H1 (cell line): ENCODE measurements at regions not wholly inside any gene's neighbourhood (a gene's known extent, or its start where the extent isn't known, plus 50 kb on each side); places are given as distances from the start of the nearest gene placed in this dataset.

ENCODE experiments used
- CTCF ChIA-PET: fragments of 300-600 bp; sonication (Branson Sonifier 250); formaldehyde crosslinking; loops from one replicate; lab custom pipeline; 2021; ENCODE audit not compliant: partially characterized antibody; lab: Charles Lee
- POLR2A ChIA-PET: fragments of 300-600 bp; sonication (Branson Sonifier 250); formaldehyde crosslinking; loops from one replicate; lab custom pipeline; 2021; ENCODE audit warnings: inconsistent platforms; ENCODE audit not compliant: partially characterized antibody; lab: Charles Lee
- DNase-seq, 2 experiments: peaks; one replicate each; pipeline versions ENCODE4 v3.0.0 to v3.0.0-alpha.2; 2010 to 2022; ENCODE audit warnings: low spot score in 2 of 2, low read depth in 1 of 2, mixed read lengths in 1 of 2
- FAIRE-seq: peaks from 2 replicates; lab custom pipeline; 2011; peaks lifted over from hg19 to GRCh38; lab: Jason Lieb, UNC
- H2AFZ ChIP-seq: 2 replicates; pipeline ENCODE4 v1.8.1; 2012; ENCODE audit warnings: low read length, inconsistent platforms
- H2AK5ac ChIP-seq: 2 replicates; pipeline ENCODE4 v1.6.1; 2013; ENCODE audit warnings: low read depth, low read length
- H2BK120ac ChIP-seq: replicated peaks from 2 replicates; pipeline ENCODE3; 2013; ENCODE audit warnings: low read depth, low read length, inconsistent platforms
- H2BK12ac ChIP-seq: 2 replicates; pipeline ENCODE4 v1.6.1; 2013; ENCODE audit warnings: low read depth, low read length
- H2BK15ac ChIP-seq: 2 replicates; pipeline ENCODE4 v1.6.1; 2013; ENCODE audit warnings: low read length
- H2BK20ac ChIP-seq: 2 replicates; pipeline ENCODE4 v1.6.1; 2013; ENCODE audit warnings: low read length
- H2BK5ac ChIP-seq: 2 replicates; pipeline ENCODE4 v1.6.1; 2013; ENCODE audit warnings: low read depth, low read length
- H3K14ac ChIP-seq: 2 replicates; pipeline ENCODE4 v1.6.1; 2013; ENCODE audit warnings: inconsistent platforms; ENCODE audit not compliant: insufficient read length
- H3K18ac ChIP-seq: 2 replicates; pipeline ENCODE4 v1.6.1; 2013; ENCODE audit warnings: low read length; ENCODE audit errors: extremely low read depth
- H3K23ac ChIP-seq: 2 replicates; pipeline ENCODE4 v1.6.1; 2013; ENCODE audit warnings: inconsistent platforms; ENCODE audit not compliant: insufficient read length
- H3K23me2 ChIP-seq: 2 replicates; pipeline ENCODE4 v1.6.1; 2013; ENCODE audit warnings: low read depth, low read length
- H3K27ac ChIP-seq: 2 replicates; pipeline ENCODE4 v1.6.1; 2011; ENCODE audit warnings: low read depth, low read length, inconsistent platforms
- H3K27me3 ChIP-seq, 4 experiments: replicated peaks in 1 of 4; 1 replicate in 1 of 4; 2 replicates in 3 of 4; pipeline versions ENCODE4 v1.6.1 to v1.8.1; 2011 to 2013; ENCODE audit warnings: low read length in 3 of 4, mild to moderate bottlenecking in 3 of 4, inconsistent platforms in 2 of 4, mixed read lengths in 2 of 4, moderate library complexity in 1 of 4; ENCODE audit not compliant: control insufficient read depth in 3 of 4, insufficient read depth in 3 of 4; ENCODE audit errors: extremely low read depth in 1 of 4
- H3K36me3 ChIP-seq, 4 experiments: 2 replicates each; pipeline versions ENCODE4 v1.6.1 to v1.8.1; 2011 to 2013; ENCODE audit warnings: mild to moderate bottlenecking in 4 of 4, low read length in 3 of 4, moderate library complexity in 2 of 4, control low read depth in 1 of 4, inconsistent platforms in 1 of 4; ENCODE audit not compliant: insufficient read depth in 4 of 4, control insufficient read depth in 2 of 4
- H3K4ac ChIP-seq: replicated peaks from 2 replicates; pipeline ENCODE3; 2013; ENCODE audit warnings: low read length, low read depth, mixed read lengths, inconsistent platforms; ENCODE audit not compliant: insufficient read length
- H3K4me1 ChIP-seq, 4 experiments: replicated peaks in 1 of 4; 1 replicate in 1 of 4; 2 replicates in 3 of 4; pipeline versions ENCODE4 v1.6.1 to v1.8.1; 2011 to 2013; ENCODE audit warnings: low read length in 3 of 4, inconsistent platforms in 2 of 4, mixed read lengths in 1 of 4; ENCODE audit not compliant: insufficient read depth in 4 of 4, control insufficient read depth in 3 of 4
- H3K4me2 ChIP-seq, 2 experiments: 2 replicates each; pipeline versions ENCODE4 v1.6.1 to v1.8.1; 2011 to 2013; ENCODE audit warnings: low read depth in 2 of 2, low read length in 2 of 2, control low read depth in 1 of 2, inconsistent platforms in 1 of 2, mild to moderate bottlenecking in 1 of 2; ENCODE audit not compliant: insufficient read depth in 1 of 2
- H3K4me3 ChIP-seq, 4 experiments: fragments of 200-600, 300-600 bp in 1 of 4; sonication (generic), shearing (Covaris generic), sonication (Bioruptor Twin) in 1 of 4; 2 replicates each; pipeline versions ENCODE4 v1.5.1 to v1.8.1; 2011 to 2016; ENCODE audit warnings: low read length in 4 of 4, low read depth in 3 of 4, control low read depth in 2 of 4, inconsistent platforms in 2 of 4, mild to moderate bottlenecking in 2 of 4, mixed read lengths in 1 of 4, moderate library complexity in 1 of 4; ENCODE audit not compliant: insufficient read depth in 2 of 4; ENCODE audit errors: extremely low read depth in 1 of 4
- H3K56ac ChIP-seq: replicated peaks from 2 replicates; pipeline ENCODE3; 2013; ENCODE audit warnings: low read depth, mild to moderate bottlenecking, mixed read lengths, low read length, inconsistent platforms; ENCODE audit not compliant: insufficient read length
- H3K79me1 ChIP-seq: 2 replicates; pipeline ENCODE4 v1.6.1; 2013; ENCODE audit warnings: low read depth, low read length, control low read depth
- H3K79me2 ChIP-seq, 2 experiments: 2 replicates each; pipeline versions ENCODE4 v1.6.1 to v1.8.1; 2012 to 2013; ENCODE audit warnings: low read length in 2 of 2, mild to moderate bottlenecking in 2 of 2, inconsistent platforms in 1 of 2; ENCODE audit not compliant: insufficient read depth in 2 of 2, control insufficient read depth in 1 of 2
- H3K9ac ChIP-seq, 4 experiments: replicated peaks in 1 of 4; 1 replicate in 1 of 4; 2 replicates in 3 of 4; pipeline versions ENCODE4 v1.6.1 to v1.8.1; 2011 to 2013; ENCODE audit warnings: low read depth in 3 of 4, low read length in 3 of 4, control low read depth in 2 of 4, mild to moderate bottlenecking in 2 of 4, moderate library complexity in 2 of 4, inconsistent platforms in 1 of 4; ENCODE audit errors: extremely low read depth in 1 of 4
- H3K9me3 ChIP-seq, 2 experiments: 2 replicates each; pipeline versions ENCODE4 v1.6.1 to v1.8.1; 2012 to 2013; ENCODE audit warnings: mild to moderate bottlenecking in 2 of 2, moderate library complexity in 2 of 2, control low read depth in 1 of 2, inconsistent platforms in 1 of 2, low read depth in 1 of 2, low read length in 1 of 2, mixed read lengths in 1 of 2; ENCODE audit not compliant: insufficient read depth in 2 of 2
- H4K20me1 ChIP-seq, 2 experiments: replicated peaks in 1 of 2; 2 replicates each; pipeline versions ENCODE3 to v1.8.1; 2011 to 2013; ENCODE audit warnings: inconsistent platforms in 2 of 2, low read length in 2 of 2, mild to moderate bottlenecking in 1 of 2; ENCODE audit not compliant: insufficient read depth in 2 of 2, control insufficient read depth in 1 of 2
- H4K5ac ChIP-seq: 2 replicates; pipeline ENCODE4 v1.6.1; 2013; ENCODE audit warnings: low read length, low read depth, mixed read lengths, inconsistent platforms; ENCODE audit not compliant: insufficient read length
- H4K8ac ChIP-seq: 2 replicates; pipeline ENCODE4 v1.8.0; 2013; ENCODE audit warnings: mild to moderate bottlenecking, moderate library complexity, low read length, inconsistent platforms; ENCODE audit not compliant: insufficient read depth; ENCODE audit errors: extremely low read depth
- H4K91ac ChIP-seq: replicated peaks from 2 replicates; pipeline ENCODE3; 2013; ENCODE audit warnings: low read length, mixed read lengths, inconsistent platforms; ENCODE audit not compliant: insufficient read length
- CBX5 ChIP-seq: fragments of 300-800, 300-1000 bp; sonication (generic); IDR thresholded peaks from 2 replicates; pipeline ENCODE4 v1.7.1; 2016; ENCODE audit warnings: antibody characterized with exemption, low read length, low read depth
- NANOG ChIP-seq: IDR thresholded peaks from 2 replicates; pipeline ENCODE4 v1.6.1; 2011; ENCODE audit warnings: low read length, low read depth, mild to moderate bottlenecking, inconsistent platforms; ENCODE audit not compliant: insufficient read depth, poor library complexity, severe bottlenecking
- RBBP5 ChIP-seq: IDR thresholded peaks from 2 replicates; pipeline ENCODE4 v1.7.1; 2012; ENCODE audit warnings: low read depth, mild to moderate bottlenecking, inconsistent platforms, low read length, moderate library complexity, borderline replicate concordance
- SUZ12 ChIP-seq: fragments of 200-600 bp; sonication (generic); IDR thresholded peaks from 2 replicates; pipeline ENCODE4 v1.6.1; 2012; ENCODE audit warnings: mild to moderate bottlenecking, inconsistent platforms, low read length, moderate library complexity, mixed read lengths
- YY1 ChIP-seq: IDR thresholded peaks from 2 replicates; pipeline ENCODE4 v1.6.1; 2011; ENCODE audit warnings: low read depth, mild to moderate bottlenecking, low read length
- WGBS, 2 experiments: shearing (Covaris generic) in 1 of 2; methylation state at CpG; one replicate each; pipeline versions ENCODE4 v1.1.6 to v1.1.7; 2013 to 2015; ENCODE audit warnings: low lambda C conversion rate in 2 of 2, mixed read lengths in 2 of 2, inconsistent platforms in 1 of 2, low coverage in 1 of 2, missing lambda C conversion rate in 1 of 2; ENCODE audit not compliant: insufficient replicate concordance in 2 of 2, insufficient coverage in 1 of 2, insufficient read length in 1 of 2; ENCODE audit errors: extremely low coverage in 1 of 2, missing lambda C conversion rate in 1 of 2; 5-methylcytosine and 5-hydroxymethylcytosine counted together

DNA sequence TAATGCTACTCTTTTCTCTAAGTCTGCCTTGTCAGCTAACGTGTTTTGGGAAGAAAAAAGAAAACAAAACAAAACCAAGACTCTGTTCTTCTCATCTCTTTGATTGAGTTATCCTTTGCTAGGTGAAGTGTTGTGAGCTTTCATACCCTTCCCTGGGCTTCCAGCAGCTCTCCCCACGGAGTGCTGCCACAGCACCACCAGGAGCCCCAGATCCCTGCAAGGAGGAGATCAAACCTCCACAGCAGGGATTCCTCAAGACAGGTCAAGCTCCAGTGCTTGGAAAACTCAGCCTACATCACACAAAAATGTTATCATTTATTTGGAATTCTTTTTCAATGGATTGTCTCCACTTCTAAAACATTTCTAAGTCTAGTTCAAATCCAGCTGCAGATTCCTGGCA, 1981.9 kb upstream of the TENM3 start:
- no peak overlapping the region for H3K56ac ChIP-seq
- H2BK12ac ChIP-seq, result no peak overlapping the region
- no peaks in the 10 kb centered on the region for H3K9me3 ChIP-seq
- no peak overlapping the region for H2BK20ac ChIP-seq
- WGBS, 2 experiments, result 49% methylated on average over 2 of the region's 2 CpGs; no CpG with 5 or more reads in 1 of the 2 experiments
- no peak overlapping the region for H2AFZ ChIP-seq
- H3K27me3 ChIP-seq, result no peaks in the 10 kb centered on the region
- no peak overlapping the region for H4K91ac ChIP-seq
- H4K5ac ChIP-seq, result no peak overlapping the region
- H3K79me1 ChIP-seq, result no peaks in the 10 kb centered on the region
- H3K18ac ChIP-seq, result no peak overlapping the region
- H3K23me2 ChIP-seq, result no peaks in the 10 kb centered on the region; the same call in 1 of the 2 replicates
- H3K27ac ChIP-seq, result no peak overlapping the region
- no peak overlapping the region for H4K8ac ChIP-seq
- no peak overlapping the region for H3K23ac ChIP-seq
- no peak overlapping the region for H2AK5ac ChIP-seq
- no peaks in the 10 kb centered on the region for H4K20me1 ChIP-seq
- no peak overlapping the region; a peak in 1 of 4 replicates for H3K4me2 ChIP-seq
- H2BK15ac ChIP-seq, result no peak overlapping the region
- no peak overlapping the region for H2BK5ac ChIP-seq
- TF ChIP-seq RBBP5, result no peak
- TF ChIP-seq CBX5, result no peak
- peak; percentile 48 for TF ChIP-seq NANOG
- TF ChIP-seq YY1, result no peak
- TF ChIP-seq SUZ12, result no peak
- H3K79me2 ChIP-seq, result no peaks in the 10 kb centered on the region
- CTCF ChIA-PET, result interaction anchor here (0.7 kb wide), 1 partner anchor 879 kb away, joined by 5 read pairs; no protein-coding TSS in a partner anchor
- H3K4me3 ChIP-seq, result no peak overlapping the region
- 0 out of 7 replicates have a peak, but pooled peaks cover 0 to 3% (median 0%) of the 10 kb centered on the region in 4 experiments for H3K4me1 ChIP-seq
- H3K14ac ChIP-seq, result no peak overlapping the region
- no peak overlapping the region for H2BK120ac ChIP-seq
- H3K4ac ChIP-seq, result no peak overlapping the region
- H3K9ac ChIP-seq, result no peak overlapping the region
- no peaks in the 10 kb centered on the region for H3K36me3 ChIP-seq
- DNase-seq (no peak), FAIRE-seq (no peak)
- POLR2A ChIA-PET, result no interaction called here
